PC-9 (cell line): ENCODE measurements at regions not wholly inside any gene's neighbourhood (a gene's known extent, or its start where the extent isn't known, plus 50 kb on each side); places are given as distances from the start of the nearest gene placed in this dataset.

Experiments
- BruUV-seq: library from RNA; stranded (reverse); fragments of 400-500 nt; replicated peaks from 2 replicates; lab custom pipeline; 2021; lab: Mats Ljungman, UMichigan
- CTCF ChIA-PET: fragments of 300-600 bp; sonication (Branson Sonifier 250); formaldehyde crosslinking; loops from one replicate; lab custom pipeline; 2022; ENCODE audit warnings: antibody characterized with exemption; lab: Charles Lee
- POLR2A ChIA-PET: fragments of 300-600 bp; sonication (Branson Sonifier 250); formaldehyde crosslinking; loops from one replicate; lab custom pipeline; 2022; ENCODE audit warnings: antibody characterized with exemption; ENCODE audit not compliant: unreplicated experiment; lab: Charles Lee
- DNase-seq, 2 experiments: peaks; one replicate each; pipeline versions ENCODE4 v3.0.0 to v3.0.0-alpha.2; 2015 to 2022; ENCODE audit warnings: mixed read lengths in 1 of 2
- H2AFZ ChIP-seq: fragments of 200-600 bp; sonication (generic); 2 replicates; pipeline ENCODE4 v1.8.1; 2017; ENCODE audit warnings: antibody characterized with exemption
- H3F3A ChIP-seq: fragments of 200-600 bp; sonication (generic); 2 replicates; pipeline ENCODE4 v1.8.1; 2017; ENCODE audit warnings: antibody characterized with exemption, mild to moderate bottlenecking, low read depth; ENCODE audit not compliant: insufficient read depth
- H3K27ac ChIP-seq: fragments of 200-600 bp; sonication (generic); 2 replicates; pipeline ENCODE4 v1.6.1; 2016; ENCODE audit warnings: mixed run types
- H3K27me3 ChIP-seq: fragments of 200-600 bp; sonication (generic); 2 replicates; pipeline ENCODE4 v1.6.1; 2016; ENCODE audit warnings: low read depth, mixed run types; ENCODE audit not compliant: insufficient read depth
- H3K36me3 ChIP-seq: fragments of 200-600 bp; sonication (generic); 2 replicates; pipeline ENCODE4 v1.6.1; 2016; ENCODE audit warnings: low read depth, mixed run types
- H3K4me1 ChIP-seq: fragments of 200-600 bp; sonication (generic); replicated peaks from 2 replicates; pipeline ENCODE4 v1.6.1; 2016; ENCODE audit warnings: mixed run types; ENCODE audit not compliant: insufficient read depth
- H3K4me2 ChIP-seq: fragments of 200-600 bp; sonication (generic); 2 replicates; pipeline ENCODE4 v1.6.1; 2017; ENCODE audit warnings: mixed run types
- H3K4me3 ChIP-seq: fragments of 200-600 bp; sonication (generic); 2 replicates; pipeline ENCODE4 v1.6.1; 2016; ENCODE audit warnings: mixed run types
- H3K79me2 ChIP-seq: fragments of 200-600 bp; sonication (generic); 2 replicates; pipeline ENCODE4 v1.6.1; 2017; ENCODE audit warnings: low read depth, mixed run types
- H3K9me2 ChIP-seq: fragments of 200-600 bp; sonication (generic); 2 replicates; pipeline ENCODE4 v1.8.1; 2017; ENCODE audit warnings: mild to moderate bottlenecking; ENCODE audit not compliant: insufficient read depth
- H3K9me3 ChIP-seq: fragments of 200-600 bp; sonication (generic); 2 replicates; pipeline ENCODE4 v1.8.1; 2016; ENCODE audit warnings: low read depth; ENCODE audit not compliant: insufficient read depth
- H4K20me1 ChIP-seq: fragments of 200-600 bp; sonication (generic); 2 replicates; pipeline ENCODE4 v1.8.1; 2017; ENCODE audit not compliant: insufficient read depth
- CTCF ChIP-seq: fragments of 200-600 bp; sonication (generic); conservative IDR thresholded peaks from 2 replicates; pipeline ENCODE4 v1.6.1; 2017; ENCODE audit warnings: mixed run types, antibody characterized with exemption, mild to moderate bottlenecking, moderate library complexity
- EZH2 ChIP-seq: fragments of 200-600 bp; sonication (generic); IDR thresholded peaks from 2 replicates; pipeline ENCODE4 v1.8.0; 2017; ENCODE audit warnings: antibody characterized with exemption, low read depth
- intact Hi-C: fragments of 100-400 bp; cut with micrococcal nuclease; formaldehyde crosslinking; loops from one replicate; pipeline ENCODE4 v1.10.0; 2022; ENCODE audit not compliant: unreplicated experiment

GRCh38 chr21:30072496-30072895, 94.1 kb downstream of the CLDN17 start:
- no peaks in the 10 kb centered on the region for H4K20me1 ChIP-seq
- no peaks in the 10 kb centered on the region for H3F3A ChIP-seq
- H2AFZ ChIP-seq: no peak overlapping the region
- H3K27ac ChIP-seq: no peak overlapping the region
- DNase-seq: peak in 1 of 2 experiments; percentile 22
- POLR2A ChIA-PET: no interaction called here
- H3K9me2 ChIP-seq: no peaks in the 10 kb centered on the region
- no peaks in the 10 kb centered on the region for H3K36me3 ChIP-seq
- H3K79me2 ChIP-seq: no peaks in the 10 kb centered on the region
- CTCF ChIA-PET: no interaction called here
- TF ChIP-seq CTCF (peak; percentile 44; the same call in 1 of the 2 replicates), EZH2 (no peak)
- intact Hi-C loops: loop anchor here (1.0 to 2.0 kb wide), 2 partner anchors 122 to 184 kb away; no protein-coding TSS in a partner anchor
- no TSS peak for BruUV-seq
- H3K4me2 ChIP-seq: no peak overlapping the region
- H3K4me1 ChIP-seq: no peaks in the 10 kb centered on the region
- no peaks in the 10 kb centered on the region for H3K27me3 ChIP-seq
- H3K9me3 ChIP-seq: no peaks in the 10 kb centered on the region
- no peak overlapping the region for H3K4me3 ChIP-seq

- Histone ChIP-seq H3K9me3 (no peaks in the 10 kb centered on the region), H3K27me3 (no peaks in the 10 kb centered on the region), H3K36me3 (no peaks in the 10 kb centered on the region), H4K20me1 (no peaks in the 10 kb centered on the region), H3K27ac (no peak overlapping the region), H3K79me2 (no peaks in the 10 kb centered on the region), H3K4me3 (no peak overlapping the region), H2AFZ (no peak overlapping the region), H3F3A (no peaks in the 10 kb centered on the region), H3K4me1 (no peaks in the 10 kb centered on the region), H3K4me2 (no peak overlapping the region), H3K9me2 (no peaks in the 10 kb centered on the region)
- POLR2A ChIA-PET: no interaction called here
- BruUV-seq: no TSS peak
- intact Hi-C loops: no loop called here
- CTCF ChIA-PET: no interaction called here
- TF ChIP-seq CTCF: no peak
- TF ChIP-seq EZH2: no peak
- no peak for DNase-seq
Measured at GRCh38 chr21:30058928-30059327, 107.7 kb downstream of the CLDN17 start.

- ChIA-PET POLR2A (no interaction called here), CTCF (no interaction called here)
- intact Hi-C loops: no loop called here
- Histone ChIP-seq H3K79me2 (no peaks in the 10 kb centered on the region), H3K9me2 (no peaks in the 10 kb centered on the region; the same call in 1 of the 2 replicates), H4K20me1 (no peaks in the 10 kb centered on the region), H3K9me3 (no peaks in the 10 kb centered on the region), H3K4me2 (no peak overlapping the region), H2AFZ (no peak overlapping the region), H3K4me3 (no peak overlapping the region), H3K27me3 (no peaks in the 10 kb centered on the region), H3K36me3 (no peaks in the 10 kb centered on the region), H3K27ac (no peak overlapping the region), H3F3A (no peaks in the 10 kb centered on the region), H3K4me1 (no peaks in the 10 kb centered on the region)
- BruUV-seq: no TSS peak
- TF ChIP-seq EZH2 (no peak), CTCF (no peak)
- no peak for DNase-seq
Measured at GRCh38 chr21:30057108-30057507, 109.5 kb downstream of the CLDN17 start.
